ENCODE measurements at regions not wholly inside any gene's neighbourhood (a gene's known extent, or its start where the extent isn't known, plus 50 kb on each side); places are given as distances from the start of the nearest gene placed in this dataset.

DNA sequence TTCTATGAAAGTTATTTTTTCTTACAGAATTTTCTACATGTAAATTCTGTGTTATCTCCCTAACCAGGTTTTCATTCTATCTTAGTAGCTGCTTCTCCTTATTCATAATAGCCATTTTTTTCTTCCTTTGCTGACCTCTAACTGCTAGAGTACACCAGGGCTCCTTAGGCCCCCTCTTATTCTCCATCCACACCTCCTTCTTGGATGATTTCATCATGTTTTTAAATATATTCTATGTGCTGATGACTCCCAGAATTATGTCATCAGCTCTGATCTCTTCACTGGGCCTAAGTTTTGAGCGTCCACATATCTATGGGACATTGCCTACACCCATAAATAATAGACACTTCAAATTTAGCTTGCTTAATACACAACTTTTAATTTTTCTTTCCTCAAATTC lies 721.5 kb downstream of the SLC16A7 start:
- TF ChIP-seq, protein P1, sequence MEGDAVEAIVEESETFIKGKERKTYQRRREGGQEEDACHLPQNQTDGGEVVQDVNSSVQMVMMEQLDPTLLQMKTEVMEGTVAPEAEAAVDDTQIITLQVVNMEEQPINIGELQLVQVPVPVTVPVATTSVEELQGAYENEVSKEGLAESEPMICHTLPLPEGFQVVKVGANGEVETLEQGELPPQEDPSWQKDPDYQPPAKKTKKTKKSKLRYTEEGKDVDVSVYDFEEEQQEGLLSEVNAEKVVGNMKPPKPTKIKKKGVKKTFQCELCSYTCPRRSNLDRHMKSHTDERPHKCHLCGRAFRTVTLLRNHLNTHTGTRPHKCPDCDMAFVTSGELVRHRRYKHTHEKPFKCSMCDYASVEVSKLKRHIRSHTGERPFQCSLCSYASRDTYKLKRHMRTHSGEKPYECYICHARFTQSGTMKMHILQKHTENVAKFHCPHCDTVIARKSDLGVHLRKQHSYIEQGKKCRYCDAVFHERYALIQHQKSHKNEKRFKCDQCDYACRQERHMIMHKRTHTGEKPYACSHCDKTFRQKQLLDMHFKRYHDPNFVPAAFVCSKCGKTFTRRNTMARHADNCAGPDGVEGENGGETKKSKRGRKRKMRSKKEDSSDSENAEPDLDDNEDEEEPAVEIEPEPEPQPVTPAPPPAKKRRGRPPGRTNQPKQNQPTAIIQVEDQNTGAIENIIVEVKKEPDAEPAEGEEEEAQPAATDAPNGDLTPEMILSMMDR (IDR thresholded peaks at IDR 0.05 in 2 of 3, conservative IDR thresholded peaks at IDR 0.05 in 1 of 3; ENCODE audit: borderline replicate concordance in 1 of 3, insufficient read depth in 1 of 3, low read depth in 2 of 3, low read length in 2 of 3) = no peak
- TF ChIP-seq EZH2 (IDR thresholded peaks at IDR 0.05) (no peak), CEBPB (IDR thresholded peaks at IDR 0.05; ENCODE audit: low read depth) (no peak), EZH2phosphoT487 (IDR thresholded peaks at IDR 0.05; ENCODE audit: borderline replicate concordance) (no peak), ELF1 (IDR thresholded peaks at IDR 0.05; ENCODE audit: borderline replicate concordance, low read depth) (no peak)
